ENCODE measurements at regions not wholly inside any gene's neighbourhood (a gene's known extent, or its start where the extent isn't known, plus 50 kb on each side); places are given as distances from the start of the nearest gene placed in this dataset.

DNA sequence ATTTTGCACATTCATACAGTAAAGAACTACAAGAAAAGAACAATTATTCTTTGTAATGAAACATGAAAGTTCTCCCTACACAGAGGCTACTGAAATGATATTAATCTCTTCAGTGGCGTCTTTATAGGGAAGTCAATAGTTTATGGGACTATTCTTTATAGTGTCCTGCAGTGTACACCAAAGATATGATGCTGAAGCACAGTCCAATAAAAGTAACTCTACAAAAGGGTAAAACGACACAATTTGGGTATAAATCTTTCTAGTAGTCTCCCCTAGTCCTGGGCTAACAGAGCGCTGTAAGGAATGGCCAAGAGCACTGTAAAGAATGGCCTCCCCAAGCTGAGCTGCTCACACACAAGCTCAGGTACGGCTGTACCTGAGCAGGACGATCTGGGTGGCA, 101.1 kb upstream of the FUNDC1 start:
- TF ChIP-seq POLR2A (IDR thresholded peaks at IDR 0.05; ENCODE audit: low read depth, low read length), result no peak
- TF ChIP-seq, protein P1, sequence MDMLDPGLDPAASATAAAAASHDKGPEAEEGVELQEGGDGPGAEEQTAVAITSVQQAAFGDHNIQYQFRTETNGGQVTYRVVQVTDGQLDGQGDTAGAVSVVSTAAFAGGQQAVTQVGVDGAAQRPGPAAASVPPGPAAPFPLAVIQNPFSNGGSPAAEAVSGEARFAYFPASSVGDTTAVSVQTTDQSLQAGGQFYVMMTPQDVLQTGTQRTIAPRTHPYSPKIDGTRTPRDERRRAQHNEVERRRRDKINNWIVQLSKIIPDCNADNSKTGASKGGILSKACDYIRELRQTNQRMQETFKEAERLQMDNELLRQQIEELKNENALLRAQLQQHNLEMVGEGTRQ (IDR thresholded peaks at IDR 0.05; ENCODE audit: low read depth, low read length), result no peak
- no peak for TF ChIP-seq MAZ (IDR thresholded peaks at IDR 0.05; ENCODE audit: borderline replicate concordance, low read depth, low read length)
- TF ChIP-seq, protein P2, sequence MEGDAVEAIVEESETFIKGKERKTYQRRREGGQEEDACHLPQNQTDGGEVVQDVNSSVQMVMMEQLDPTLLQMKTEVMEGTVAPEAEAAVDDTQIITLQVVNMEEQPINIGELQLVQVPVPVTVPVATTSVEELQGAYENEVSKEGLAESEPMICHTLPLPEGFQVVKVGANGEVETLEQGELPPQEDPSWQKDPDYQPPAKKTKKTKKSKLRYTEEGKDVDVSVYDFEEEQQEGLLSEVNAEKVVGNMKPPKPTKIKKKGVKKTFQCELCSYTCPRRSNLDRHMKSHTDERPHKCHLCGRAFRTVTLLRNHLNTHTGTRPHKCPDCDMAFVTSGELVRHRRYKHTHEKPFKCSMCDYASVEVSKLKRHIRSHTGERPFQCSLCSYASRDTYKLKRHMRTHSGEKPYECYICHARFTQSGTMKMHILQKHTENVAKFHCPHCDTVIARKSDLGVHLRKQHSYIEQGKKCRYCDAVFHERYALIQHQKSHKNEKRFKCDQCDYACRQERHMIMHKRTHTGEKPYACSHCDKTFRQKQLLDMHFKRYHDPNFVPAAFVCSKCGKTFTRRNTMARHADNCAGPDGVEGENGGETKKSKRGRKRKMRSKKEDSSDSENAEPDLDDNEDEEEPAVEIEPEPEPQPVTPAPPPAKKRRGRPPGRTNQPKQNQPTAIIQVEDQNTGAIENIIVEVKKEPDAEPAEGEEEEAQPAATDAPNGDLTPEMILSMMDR (conservative IDR thresholded peaks at IDR 0.05; ENCODE audit: low read depth, low read length), result no peak
- TF ChIP-seq BHLHE40 (IDR thresholded peaks at IDR 0.05; ENCODE audit: low read depth, low read length), result no peak
- TF ChIP-seq RAD21 (IDR thresholded peaks at IDR 0.05; ENCODE audit: low read length), result no peak
- TF ChIP-seq FOS (IDR thresholded peaks at IDR 0.05; ENCODE audit: low read depth, low read length), result no peak
- no peak for TF ChIP-seq SMC3 (IDR thresholded peaks at IDR 0.05; ENCODE audit: low read depth, low read length)
- TF ChIP-seq RCOR1 (IDR thresholded peaks at IDR 0.05; ENCODE audit: insufficient replicate concordance, low read length), result no peak
- no peak for TF ChIP-seq NFE2L2 (IDR thresholded peaks at IDR 0.05; ENCODE audit: low read depth, low read length)

Measured in IMR-90 (cell line).